HG03135 (cell line): ENCODE measurements at regions not wholly inside any gene's neighbourhood (a gene's known extent, or its start where the extent isn't known, plus 50 kb on each side); places are given as distances from the start of the nearest gene placed in this dataset.

Source experiments
- ATAC-seq: cut with Tn5 transposase; IDR thresholded peaks from one replicate; pipeline ENCODE4 v1.9.1; 2021; ENCODE audit warnings: mild to moderate bottlenecking, moderate library complexity; ENCODE audit not compliant: unreplicated experiment

DNA sequence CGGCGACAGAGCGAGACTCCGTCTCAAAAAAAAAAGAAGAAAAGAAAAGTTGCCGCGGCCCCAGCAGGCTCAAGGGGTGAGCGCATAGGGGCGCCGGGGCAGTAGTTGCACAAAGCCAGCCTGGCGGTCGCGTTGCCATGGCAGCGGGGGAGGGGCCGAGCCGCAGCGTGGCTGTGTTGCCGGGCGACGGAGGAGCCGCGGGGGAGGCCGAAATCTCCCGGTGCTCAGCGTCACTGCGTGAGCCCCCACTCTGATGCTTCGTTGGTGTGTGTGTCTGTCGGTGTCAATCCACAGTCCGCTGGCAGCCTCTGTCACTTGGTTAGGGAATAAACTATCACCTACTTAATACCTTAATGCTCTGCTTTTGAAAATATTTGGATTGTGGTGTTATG is 82.9 kb upstream of the C1QTNF9B start:
- peak; percentile 85 for ATAC-seq

DNA sequence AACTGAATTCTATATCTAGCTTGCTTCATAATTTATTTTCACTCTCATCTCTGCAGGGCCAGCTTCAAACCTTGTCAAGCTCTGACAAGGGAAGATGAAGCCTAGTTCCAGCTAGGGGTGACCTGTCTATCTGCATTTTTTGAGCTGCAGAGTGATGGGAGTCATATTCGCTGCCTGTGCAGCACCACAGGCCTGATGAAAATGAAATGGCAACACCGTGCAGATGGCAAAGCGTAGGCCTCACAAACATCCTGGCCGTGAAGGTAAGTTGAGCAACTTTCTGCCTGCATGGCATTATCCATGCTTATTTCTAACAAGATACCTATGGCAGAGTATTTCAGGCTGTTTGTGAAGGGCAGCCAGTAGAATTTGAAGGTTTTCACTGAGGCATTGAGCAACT is 86.4 kb upstream of the C1QTNF9B start:
- no peak for ATAC-seq

DNA sequence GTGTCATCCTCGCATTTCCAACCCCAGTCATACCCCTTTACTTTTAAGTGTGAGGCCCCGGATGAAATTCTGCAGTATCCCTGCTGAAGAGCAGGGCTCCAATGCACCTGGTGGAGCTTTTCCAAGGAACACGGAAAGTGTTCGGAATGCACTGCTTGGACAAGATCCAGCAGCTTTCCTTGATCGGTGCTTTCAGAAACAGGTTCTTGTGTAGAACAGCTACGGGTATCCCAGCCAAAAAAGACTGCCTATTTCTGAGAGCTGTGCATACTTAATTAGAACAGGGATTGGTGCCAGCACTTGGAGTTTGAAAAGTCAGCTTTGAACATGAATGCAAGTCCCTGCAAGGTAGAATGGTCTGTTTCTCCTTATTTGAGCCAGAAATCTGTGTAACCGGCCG is 87.2 kb upstream of the C1QTNF9B start:
- ATAC-seq = no peak

GRCh38 chr13:23985060-23985459 is 87.8 kb upstream of the C1QTNF9B start:
- no peak for ATAC-seq

DNA sequence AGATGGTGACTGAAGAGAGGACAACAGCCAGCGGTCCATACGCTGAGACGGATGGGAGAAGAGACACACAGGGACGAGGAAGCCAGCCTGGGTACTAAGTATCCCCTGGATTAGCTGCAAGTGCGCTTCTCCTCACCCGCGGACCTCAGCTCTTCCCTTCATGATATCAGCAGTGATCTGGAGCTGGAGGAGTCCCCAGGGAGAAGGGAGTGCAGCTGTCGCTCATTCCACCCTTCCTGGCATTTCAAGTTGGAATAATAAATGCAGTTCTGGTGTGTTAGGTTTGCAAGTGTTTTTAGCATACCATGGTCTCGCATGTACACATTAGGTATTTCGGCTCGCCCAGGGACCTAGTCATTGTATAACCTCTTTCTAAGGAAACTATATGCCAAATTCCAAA is 88.5 kb upstream of the C1QTNF9B start:
- no peak for ATAC-seq

GRCh38 chr13:23986619-23987018 is 89.3 kb upstream of the C1QTNF9B start:
- no peak for ATAC-seq

DNA sequence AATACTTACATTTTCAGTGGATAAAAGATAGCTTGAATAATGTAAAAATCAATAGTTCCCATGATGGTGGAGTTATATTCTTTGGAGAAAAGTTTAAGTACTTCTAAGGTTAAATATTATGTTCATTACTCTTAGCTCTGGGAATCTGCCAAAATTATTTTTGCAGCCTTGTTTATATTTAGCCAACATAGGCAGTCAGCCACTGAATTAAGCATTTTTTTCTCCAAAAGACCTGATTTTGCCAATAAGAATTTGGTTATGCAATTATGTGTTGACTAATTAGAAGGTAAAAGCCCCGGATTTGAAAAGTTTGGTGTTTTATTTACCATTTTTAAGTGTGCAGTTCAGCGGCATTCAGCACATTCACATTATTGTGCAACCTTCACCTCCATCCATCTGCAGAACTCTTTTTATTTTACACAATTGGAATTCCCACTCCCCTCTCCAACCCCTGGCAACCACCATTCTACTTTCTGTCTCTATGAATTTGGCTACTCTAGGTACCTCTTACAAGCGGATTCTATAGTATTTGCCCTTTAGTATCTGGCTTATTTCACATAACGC is 90.1 kb upstream of the C1QTNF9B start:
- no peak for ATAC-seq

DNA sequence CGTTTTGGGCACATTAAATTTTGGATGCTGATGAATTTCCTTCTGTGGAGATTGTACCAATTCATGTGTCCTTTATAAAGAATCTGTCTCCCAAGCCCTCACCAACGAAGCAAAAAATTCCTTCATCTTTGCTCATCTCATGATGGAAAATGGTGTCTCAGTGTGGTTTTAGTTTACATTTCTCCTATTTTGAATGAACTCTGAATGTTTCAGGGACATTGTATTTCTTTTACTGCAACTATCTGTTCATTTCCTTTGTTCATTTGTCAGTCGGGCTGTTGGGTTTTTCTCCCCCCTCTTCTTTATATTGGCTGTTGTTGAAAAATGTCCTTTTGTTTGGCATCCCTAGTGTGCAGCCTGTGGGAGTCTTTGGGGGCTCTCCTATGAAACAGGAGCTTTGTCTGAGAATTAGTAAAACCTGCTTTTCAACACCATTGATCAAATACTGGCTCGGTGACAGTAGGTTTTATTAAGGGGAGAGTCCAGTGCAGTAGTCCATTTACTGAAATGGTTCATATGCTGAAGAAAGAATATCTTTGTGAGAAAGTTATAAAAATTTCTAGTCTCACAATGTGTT is 91.3 kb upstream of the C1QTNF9B start:
- no peak for ATAC-seq

DNA sequence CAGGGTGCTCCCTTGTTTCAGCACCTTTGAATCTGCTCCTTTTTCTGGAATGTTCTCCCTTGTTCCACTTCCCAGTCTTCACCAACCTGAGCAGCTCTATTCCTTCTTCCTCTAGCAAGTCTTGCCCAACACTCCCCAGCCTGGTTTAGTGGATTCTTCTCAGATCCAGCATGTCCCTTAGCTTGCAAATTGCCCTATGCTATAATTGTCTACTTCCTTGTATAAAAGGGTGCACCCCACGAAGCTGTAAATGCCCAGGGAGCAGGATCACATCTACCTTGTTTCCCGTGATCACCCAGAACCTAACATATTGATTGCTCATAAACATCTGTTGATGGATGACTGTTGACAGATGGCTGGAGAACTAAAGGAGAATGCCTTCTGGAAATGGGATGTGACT is 93.2 kb upstream of the C1QTNF9B start:
- no peak for ATAC-seq

DNA sequence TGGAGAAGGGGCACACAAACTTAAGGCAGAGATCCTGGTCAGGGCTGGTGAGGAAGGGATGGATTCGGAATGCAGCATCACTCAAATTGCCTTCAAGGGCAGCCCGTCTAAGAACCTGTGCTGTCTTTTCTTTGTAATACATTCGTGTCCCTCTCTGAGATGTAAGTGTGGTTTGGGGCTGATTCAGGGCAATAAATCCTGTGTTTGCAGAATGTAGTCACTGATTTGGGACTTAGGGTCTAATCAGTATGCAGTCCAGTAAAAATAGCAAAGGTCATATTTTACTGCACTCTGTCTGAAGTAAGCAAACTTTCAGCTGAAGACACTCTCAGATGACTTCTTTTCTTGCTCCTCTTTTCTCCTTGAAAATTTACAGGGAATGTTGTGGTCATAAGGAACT is 93.8 kb upstream of the C1QTNF9B start:
- ATAC-seq = no peak

GRCh38 chr13:23992781-23993679 is 95.7 kb upstream of the C1QTNF9B start:
- ATAC-seq = no peak

GRCh38 chr13:23993680-23993985 is 96.3 kb upstream of the C1QTNF9B start:
- ATAC-seq = no peak

DNA sequence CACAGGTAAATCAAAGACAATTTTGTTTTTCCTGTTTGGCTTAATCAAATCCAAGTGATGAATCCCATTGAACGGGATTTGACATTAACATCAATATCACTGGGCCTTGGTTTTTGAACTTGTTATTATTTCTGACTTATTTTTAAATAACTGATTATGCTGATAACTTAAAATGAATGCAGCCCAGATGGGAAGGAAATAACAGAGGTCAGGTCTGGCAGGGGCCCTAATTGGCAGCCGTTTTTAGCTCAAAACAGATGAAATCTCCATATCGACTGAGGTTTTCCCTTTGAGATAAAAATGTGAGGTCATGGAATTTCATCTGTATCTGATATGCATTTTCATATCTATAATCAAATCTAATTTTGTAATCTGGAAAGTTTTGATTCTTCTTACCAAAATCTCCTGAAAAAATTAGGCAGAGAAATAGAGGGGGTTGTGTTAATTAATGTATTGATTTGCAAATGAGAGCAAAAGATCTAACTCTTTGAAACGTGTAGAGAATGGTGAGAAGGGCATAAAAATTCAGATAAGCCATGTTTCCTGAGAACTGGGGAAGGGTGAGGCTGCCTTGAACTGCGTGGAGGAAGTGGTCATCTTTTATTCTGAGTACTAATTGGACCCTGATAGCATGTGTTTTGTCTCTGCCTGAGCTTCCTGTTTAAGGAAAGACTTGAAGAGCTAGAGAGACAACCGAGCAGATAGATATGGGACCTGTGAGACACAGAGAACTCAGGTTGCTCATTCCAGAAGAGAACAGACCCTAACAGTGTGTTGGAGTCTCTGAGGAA is 98.2 kb upstream of the C1QTNF9B start:
- no peak for ATAC-seq

DNA sequence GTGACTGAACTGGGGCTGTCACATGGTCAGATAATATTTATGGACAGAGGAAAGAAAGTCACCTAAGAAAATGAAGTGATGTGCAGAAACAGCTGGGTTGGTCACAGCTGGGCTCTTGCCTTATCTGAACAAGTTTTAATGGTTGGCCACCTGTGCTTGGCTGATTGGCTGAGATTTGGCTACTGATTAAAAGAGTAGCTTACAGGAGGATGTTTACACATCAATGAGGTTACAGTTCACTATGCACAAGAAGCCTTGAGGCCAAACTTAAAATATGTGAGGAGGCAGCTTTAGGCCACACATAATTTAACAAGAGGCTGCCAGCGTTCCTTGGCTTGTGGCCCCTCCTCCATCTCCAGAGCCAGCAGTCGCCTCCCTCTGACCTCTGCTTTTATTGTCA is 99.2 kb upstream of the C1QTNF9B start:
- peak; percentile 56 for ATAC-seq

GRCh38 chr13:23999424-23999823 is 102.1 kb upstream of the C1QTNF9B start:
- ATAC-seq = no peak

- no peak for ATAC-seq
Measured at GRCh38 chr13:24002206-24002815, 105.0 kb upstream of the C1QTNF9B start.

DNA sequence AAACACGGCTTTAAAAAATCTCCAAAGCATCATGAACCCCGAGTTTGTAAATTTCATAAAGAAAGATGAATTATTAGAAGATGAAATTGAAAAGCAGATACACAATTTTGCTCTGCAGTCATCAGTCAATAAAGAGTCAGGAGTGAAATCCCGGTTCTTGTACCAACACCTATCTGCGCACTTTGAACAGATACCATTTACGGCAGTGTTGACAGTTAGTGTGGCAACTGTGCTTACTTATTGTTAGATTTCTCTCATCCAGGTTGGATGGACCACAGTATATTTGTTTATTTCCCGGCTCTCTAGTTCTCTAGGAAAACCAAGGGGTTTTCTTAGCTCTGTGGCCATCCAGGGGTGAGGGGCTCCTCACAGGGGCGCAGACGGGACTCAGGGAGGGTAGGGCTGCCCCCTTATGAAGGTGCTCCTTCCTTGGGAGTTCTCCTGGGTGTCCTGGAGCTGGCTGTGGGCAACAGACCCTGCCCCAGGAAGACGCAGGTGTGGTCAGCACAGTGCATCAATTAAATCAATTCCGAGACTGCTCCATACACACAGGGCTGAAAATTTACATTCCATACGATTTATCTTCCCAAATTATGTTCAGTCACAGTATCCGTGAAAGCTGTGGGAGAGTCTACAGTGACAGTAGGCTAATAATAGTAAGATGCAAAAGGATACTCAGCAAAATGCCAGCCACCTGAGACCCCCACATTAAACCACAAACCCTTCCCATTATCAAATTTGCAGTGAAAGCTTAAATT is 107.0 kb upstream of the C1QTNF9B start:
- ATAC-seq = no peak

DNA sequence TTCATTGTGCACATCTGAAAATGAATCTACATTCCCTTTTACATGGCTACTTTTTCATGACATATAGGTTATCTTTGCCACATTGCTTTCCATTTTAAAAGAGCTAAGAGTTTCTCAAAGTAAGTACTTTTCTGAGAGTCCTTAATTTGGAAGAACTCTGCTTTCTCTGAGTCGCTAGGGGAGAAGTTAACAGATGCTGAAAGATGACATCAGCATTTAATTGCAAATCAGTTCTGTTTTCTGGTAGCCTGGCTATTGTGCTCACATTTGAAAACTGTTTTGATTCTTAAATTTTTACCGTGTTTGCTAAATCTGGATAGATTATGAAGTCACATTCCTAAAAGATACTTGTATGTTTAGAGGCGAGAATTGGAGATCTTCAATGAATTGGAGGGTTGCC is 107.7 kb upstream of the C1QTNF9B start:
- ATAC-seq = no peak

DNA sequence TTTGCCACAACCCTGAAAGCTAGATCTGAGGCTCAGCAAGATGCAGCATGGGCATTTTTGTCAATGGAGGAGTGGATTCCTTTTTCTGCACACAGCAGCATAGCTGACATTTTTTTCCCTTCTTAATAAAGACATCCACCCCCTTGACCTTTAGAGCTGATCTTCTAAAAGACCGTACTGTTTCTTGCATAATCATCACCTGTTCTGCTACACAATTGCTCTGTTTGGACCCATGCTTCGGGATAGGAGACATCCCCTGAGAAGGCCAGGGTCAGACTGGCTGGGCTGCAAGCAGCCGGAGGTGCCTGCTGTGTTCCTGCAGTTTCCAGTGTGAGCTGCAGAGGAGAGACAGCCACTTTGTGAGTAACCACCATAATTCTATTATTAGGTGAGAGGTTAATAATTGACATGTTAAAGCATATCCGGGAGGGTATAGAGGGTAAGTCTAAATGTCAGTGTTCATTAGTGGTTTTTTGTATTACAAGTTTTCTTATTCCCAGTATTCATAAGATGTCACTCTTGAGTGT is 108.5 kb upstream of the C1QTNF9B start:
- peak; percentile 80 for ATAC-seq

DNA sequence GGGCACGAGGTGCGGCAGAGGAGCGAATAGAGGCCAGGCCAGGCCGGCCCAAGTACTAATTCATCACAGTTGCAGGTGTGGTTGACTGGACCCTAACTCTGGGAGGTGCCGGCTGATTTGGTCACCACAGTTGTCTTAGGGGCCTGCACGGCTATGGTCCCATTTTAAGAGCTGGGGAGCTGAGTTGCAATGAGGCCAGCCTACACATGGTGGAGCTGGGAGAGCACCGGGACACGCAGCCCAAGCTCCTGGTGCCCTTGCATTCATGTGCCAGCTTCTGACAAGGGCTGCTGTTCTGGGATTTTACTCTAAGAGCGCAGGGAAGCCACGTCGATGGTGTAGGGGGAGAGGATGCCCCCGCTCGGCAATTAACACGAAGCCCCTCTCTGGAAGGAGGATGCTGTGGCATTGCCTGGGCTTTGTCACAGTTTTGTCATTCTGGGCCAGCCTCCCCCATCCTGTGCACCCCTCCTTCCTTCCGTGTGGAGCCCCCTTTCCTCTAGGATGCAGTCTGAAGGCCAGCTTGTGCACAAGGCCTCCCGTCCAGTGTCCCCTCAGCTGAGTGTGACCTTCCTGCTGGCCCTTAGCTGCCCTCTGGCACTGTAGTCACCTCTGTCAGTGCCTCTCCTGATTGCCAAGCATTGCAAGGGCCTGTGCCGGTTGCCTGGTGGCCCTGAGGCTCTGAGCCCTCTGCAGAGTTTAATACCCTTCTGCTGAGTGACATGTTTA is 109.4 kb upstream of the C1QTNF9B start:
- ATAC-seq = no peak
